ENCODE measurements at regions not wholly inside any gene's neighbourhood (a gene's known extent, or its start where the extent isn't known, plus 50 kb on each side); places are given as distances from the start of the nearest gene placed in this dataset.

GRCh38 chr4:52343595-52343994, 292.5 kb downstream of the SPATA18 start:
- no peak for TF ChIP-seq CTCF (IDR thresholded peaks at IDR 0.05; ENCODE audit: insufficient read depth, low read length, missing control alignments)
- CTCF ChIA-PET: no interaction called here
- H3K4me3 ChIP-seq (ENCODE audit: low read depth, low read length): no peak overlapping the region
- no peak for DNase-seq (ENCODE audit: low read depth, low spot score)
- POLR2A ChIA-PET: no interaction called here

- CTCF ChIA-PET: no interaction called here
- POLR2A ChIA-PET: no interaction called here
- no peak overlapping the region for H3K4me3 ChIP-seq (ENCODE audit: low read depth, low read length)
- DNase-seq (ENCODE audit: low read depth, low spot score): no peak
- no peak for TF ChIP-seq CTCF (IDR thresholded peaks at IDR 0.05; ENCODE audit: insufficient read depth, low read length, missing control alignments)
These were observed 299.8 kb downstream of the SPATA18 start for GRCh38 chr4:52350926-52351325.

- H3K4me3 ChIP-seq (ENCODE audit: low read depth, low read length): no peak overlapping the region
- DNase-seq (ENCODE audit: low read depth, low spot score): no peak
- no peak for TF ChIP-seq CTCF (IDR thresholded peaks at IDR 0.05; ENCODE audit: insufficient read depth, low read length, missing control alignments)
- CTCF ChIA-PET: no interaction called here
- POLR2A ChIA-PET: no interaction called here
These were observed 300.7 kb downstream of the USP46 start for GRCh38 chr4:52358366-52358765.

- no peak for TF ChIP-seq CTCF (IDR thresholded peaks at IDR 0.05; ENCODE audit: insufficient read depth, low read length, missing control alignments)
- H3K4me3 ChIP-seq (ENCODE audit: low read depth, low read length): no peak overlapping the region
- no peak for DNase-seq (ENCODE audit: low read depth, low spot score)
- ChIA-PET POLR2A (no interaction called here), CTCF (no interaction called here)
These were observed 300.2 kb downstream of the USP46 start for GRCh38 chr4:52358883-52359321.

GRCh38 chr4:52366191-52366590, 292.9 kb downstream of the USP46 start:
- no peak for DNase-seq (ENCODE audit: low read depth, low spot score)
- ChIA-PET POLR2A (no interaction called here), CTCF (interaction anchor here (2.2 kb wide), 1 partner anchor 10 kb away, joined by 7 read pairs; no protein-coding TSS in a partner anchor)
- no peak overlapping the region for H3K4me3 ChIP-seq (ENCODE audit: low read depth, low read length)
- TF ChIP-seq CTCF (IDR thresholded peaks at IDR 0.05; ENCODE audit: insufficient read depth, low read length, missing control alignments): no peak

- ChIA-PET CTCF (interaction anchor here (2.2 kb wide), 1 partner anchor 10 kb away, joined by 7 read pairs; no protein-coding TSS in a partner anchor), POLR2A (no interaction called here)
- no peak for TF ChIP-seq CTCF (IDR thresholded peaks at IDR 0.05; ENCODE audit: insufficient read depth, low read length, missing control alignments)
These were observed 292.5 kb downstream of the USP46 start for GRCh38 chr4:52366621-52367020.

More at GRCh38 chr4:52366621-52367020, 292.5 kb downstream of the USP46 start:
- no peak for DNase-seq (ENCODE audit: low read depth, low spot score)
- H3K4me3 ChIP-seq (ENCODE audit: low read depth, low read length): no peak overlapping the region
